ENCODE measurements at regions not wholly inside any gene's neighbourhood (a gene's known extent, or its start where the extent isn't known, plus 50 kb on each side); places are given as distances from the start of the nearest gene placed in this dataset.

- no peak for DNase-seq
These were observed 149.7 kb upstream of the SPACA7 start for GRCh38 chr13:112226320-112227002.

- DNase-seq = no peak
These were observed 149.1 kb upstream of the SPACA7 start for GRCh38 chr13:112227031-112227430.

- DNase-seq = no peak
These were observed 146.7 kb upstream of the SPACA7 start for GRCh38 chr13:112229445-112229844.

- no peak for DNase-seq
These were observed 145.9 kb upstream of the SPACA7 start for GRCh38 chr13:112229992-112230872.

- DNase-seq = no peak
These were observed 144.6 kb upstream of the SPACA7 start for GRCh38 chr13:112231451-112232083.

- DNase-seq = no peak
These were observed 142.9 kb upstream of the SPACA7 start for GRCh38 chr13:112233256-112233655.

GRCh38 chr13:112233716-112234115 is 142.4 kb upstream of the SPACA7 start:
- no peak for DNase-seq

- DNase-seq = no peak
These were observed 141.9 kb upstream of the SPACA7 start for GRCh38 chr13:112234131-112234875.

GRCh38 chr13:112236016-112236415 is 140.1 kb upstream of the SPACA7 start:
- no peak for DNase-seq

GRCh38 chr13:112236539-112237197 is 139.5 kb upstream of the SPACA7 start:
- DNase-seq = no peak

GRCh38 chr13:112238436-112238995 is 137.6 kb upstream of the SPACA7 start:
- DNase-seq = no peak

GRCh38 chr13:112240076-112240475 is 136.1 kb upstream of the SPACA7 start:
- DNase-seq = no peak

GRCh38 chr13:112241288-112241687 is 134.9 kb upstream of the SPACA7 start:
- no peak for DNase-seq

GRCh38 chr13:112242777-112243176 is 133.4 kb upstream of the SPACA7 start:
- no peak for DNase-seq

- no peak for DNase-seq
These were observed 132.1 kb upstream of the SPACA7 start for GRCh38 chr13:112244061-112244460.

- DNase-seq = no peak
These were observed 131.5 kb upstream of the SPACA7 start for GRCh38 chr13:112244495-112245177.

- no peak for DNase-seq
These were observed 130.9 kb upstream of the SPACA7 start for GRCh38 chr13:112245179-112245724.

- no peak for DNase-seq
These were observed 130.2 kb upstream of the SPACA7 start for GRCh38 chr13:112245989-112246388.

GRCh38 chr13:112246731-112247470 is 129.3 kb upstream of the SPACA7 start:
- no peak for DNase-seq

Data from NCI-H146 (cell line).